ENCODE measurements at regions not wholly inside any gene's neighbourhood (a gene's known extent, or its start where the extent isn't known, plus 50 kb on each side); places are given as distances from the start of the nearest gene placed in this dataset.

GRCh38 chr2:122610948-122611609 is 855.6 kb downstream of the TSN start:
- TF ChIP-seq CTCF (IDR thresholded peaks at IDR 0.05; ENCODE audit: insufficient read depth, low read length) = no peak
- no peak for TF ChIP-seq REST (IDR thresholded peaks at IDR 0.05; ENCODE audit: insufficient replicate concordance, low read depth)
- TF ChIP-seq GABPA (IDR thresholded peaks at IDR 0.05; ENCODE audit: low read depth) = no peak
- TF ChIP-seq SPI1 (IDR thresholded peaks at IDR 0.05; ENCODE audit: borderline replicate concordance, low read depth) = no peak

Measured in HL-60 (cell line).